Heart left ventricle (tissue), 13 donors: ENCODE measurements at regions not wholly inside any gene's neighbourhood (a gene's known extent, or its start where the extent isn't known, plus 50 kb on each side); places are given as distances from the start of the nearest gene placed in this dataset.

ENCODE experiments used
- CTCF ChIP-seq, 12 donors: fragments of 200-600 bp; sonication (generic) in 4 of 12; IDR thresholded peaks; one replicate each; pipeline versions ENCODE4 v1.5.0 to v1.8.0; 2018 to 2022; ENCODE audit warnings: antibody characterized with exemption in 12 of 12, mild to moderate bottlenecking in 5 of 12
- POLR2A ChIP-seq, 2 donors: fragments of 450-650 bp; IDR thresholded peaks; one replicate each; pipeline ENCODE4 v1.6.1; 2017; ENCODE audit warnings: antibody characterized with exemption in 2 of 2, mild to moderate bottlenecking in 2 of 2, moderate library complexity in 2 of 2
- donor health status: ischemic (EF 13 %, LVEDD 7.1; RV severe dilation, severe dysfunction).
- donor health status: DM: no; HTN: yes; CAD: no.
- donor health status: DM: no; HTN: no; CAD: no.
- donor health status: ischemic (EF 25% LVEDD 6.9; RV normal size, moderate dysfunction).
- donor health status: ischemic (EF 25% LVEDD 5.7; RV mildly dilated, moderate dysfunction).
- donor health status: ischemic (EF 35%, LVEDD 5.7; RV mildly dilated, moderate dysfunction).
- donor health status: nonischemic (EF 11% LVEDD 7.7; RV severe dilation, severe dysfunction).
- donor health status: DM: yes; HTN: yes; CAD: no.
- donor health status: PGD.
- donor health status: ischemic (EF 29% LVEDD 5.4; RV normal size, mild dysfunction).
- donor health status: nonischemic (EF 23%, LVEDD 6.1; RV moderate dilation, normal function).

- no peak for TF ChIP-seq CTCF (IDR thresholded peaks at IDR 0.05)
- TF ChIP-seq POLR2A (IDR thresholded peaks at IDR 0.05), result no peak
Measured at GRCh38 chr17:5651348-5651747, 67.0 kb upstream of the NLRP1 start.
